ENCODE measurements at regions not wholly inside any gene's neighbourhood (a gene's known extent, or its start where the extent isn't known, plus 50 kb on each side); places are given as distances from the start of the nearest gene placed in this dataset.
"Not testable (repeated sequence)": the region's sequence is repeated elsewhere in the genome, so short reads cannot be mapped to it uniquely, and the experiment has no call there.

- no peaks in the 10 kb centered on the region for H4K20me1 ChIP-seq
- no peak overlapping the region for H3K4me3 ChIP-seq
- no peaks in the 10 kb centered on the region for H3K27me3 ChIP-seq
- no peak overlapping the region for H3K9ac ChIP-seq
- no peaks in the 10 kb centered on the region for H3K36me3 ChIP-seq
- no peak overlapping the region for H3K4me2 ChIP-seq
- H3K4me1 ChIP-seq = no peaks in the 10 kb centered on the region
- H3K9me3 ChIP-seq (replicated peaks in 1 of 11) = no peaks in the 10 kb centered on the region
- no peak overlapping the region for H3K27ac ChIP-seq
- no peak for TF ChIP-seq Cebpa-rat (IDR thresholded peaks at IDR 0.05)
These were observed 335.3 kb upstream of the KAZN start for GRCh38 chr1:14263225-14263624.

- H3K4me3 ChIP-seq = no peak overlapping the region
- no peaks in the 10 kb centered on the region for H3K9me3 ChIP-seq (replicated peaks in 1 of 11)
- no peak overlapping the region for H3K9ac ChIP-seq
- no peaks in the 10 kb centered on the region for H3K4me1 ChIP-seq
- no peak for TF ChIP-seq Cebpa-rat (IDR thresholded peaks at IDR 0.05)
- no peak overlapping the region for H3K27ac ChIP-seq
- H3K4me2 ChIP-seq = no peak overlapping the region
- H3K36me3 ChIP-seq = no peaks in the 10 kb centered on the region
- no peaks in the 10 kb centered on the region for H4K20me1 ChIP-seq
- H3K27me3 ChIP-seq = no peaks in the 10 kb centered on the region
These were observed 334.8 kb upstream of the KAZN start for GRCh38 chr1:14263671-14264070.

GRCh38 chr1:14265495-14265894 is 333.0 kb upstream of the KAZN start:
- Histone ChIP-seq H3K27ac (no peak overlapping the region), H4K20me1 (no peaks in the 10 kb centered on the region), H3K4me1 (no peaks in the 10 kb centered on the region), H3K36me3 (no peaks in the 10 kb centered on the region), H3K4me3 (no peak overlapping the region), H3K4me2 (no peak overlapping the region), H3K9ac (no peak overlapping the region), H3K27me3 (no peaks in the 10 kb centered on the region), H3K9me3 (replicated peaks in 1 of 11) (no peaks in the 10 kb centered on the region)
- TF ChIP-seq Cebpa-rat (IDR thresholded peaks at IDR 0.05) = no peak

GRCh38 chr1:14267991-14268390 is 330.5 kb upstream of the KAZN start:
- Histone ChIP-seq H3K4me3 (no peak overlapping the region), H3K4me2 (no peak overlapping the region), H3K4me1 (no peaks in the 10 kb centered on the region), H3K27ac (no peak overlapping the region), H3K9ac (no peak overlapping the region), H3K27me3 (no peaks in the 10 kb centered on the region), H4K20me1 (no peaks in the 10 kb centered on the region), H3K36me3 (no peaks in the 10 kb centered on the region), H3K9me3 (replicated peaks in 1 of 11) (peaks cover 0 to 10% (median 7%) of the 10 kb centered on the region in 11 experiments; a peak in 11 of 22 replicates)
- no peak for TF ChIP-seq Cebpa-rat (IDR thresholded peaks at IDR 0.05)

- no peak overlapping the region for H3K9ac ChIP-seq
- no peaks in the 10 kb centered on the region for H3K27me3 ChIP-seq
- H3K4me3 ChIP-seq = no peak overlapping the region
- no peak overlapping the region for H3K4me2 ChIP-seq
- TF ChIP-seq Cebpa-rat (IDR thresholded peaks at IDR 0.05) = no peak
- no peaks in the 10 kb centered on the region for H4K20me1 ChIP-seq
- no peak overlapping the region for H3K27ac ChIP-seq
- H3K4me1 ChIP-seq = no peaks in the 10 kb centered on the region
- no peaks in the 10 kb centered on the region for H3K36me3 ChIP-seq
- H3K9me3 ChIP-seq (replicated peaks in 1 of 11) = peaks cover 0 to 10% (median 7%) of the 10 kb centered on the region in 11 experiments; a peak in 11 of 22 replicates
These were observed 327.7 kb upstream of the KAZN start for GRCh38 chr1:14270821-14271220.

GRCh38 chr1:14273811-14274210 is 324.7 kb upstream of the KAZN start:
- TF ChIP-seq Cebpa-rat (IDR thresholded peaks at IDR 0.05) = no peak

GRCh38 chr1:14279891-14280290 is 318.6 kb upstream of the KAZN start:
- not testable (repeated sequence) for H3K4me3 ChIP-seq; H3K9ac ChIP-seq; H3K4me2 ChIP-seq; H4K20me1 ChIP-seq; H3K4me1 ChIP-seq; H3K27me3 ChIP-seq; H3K36me3 ChIP-seq; H3K9me3 ChIP-seq (replicated peaks in 1 of 11); H3K27ac ChIP-seq

More at GRCh38 chr1:14273811-14274210, 324.7 kb upstream of the KAZN start:
- Histone ChIP-seq H3K9ac (no peak overlapping the region), H3K4me3 (no peak overlapping the region), H3K4me2 (no peak overlapping the region), H3K9me3 (replicated peaks in 1 of 11) (peaks cover 0 to 10% (median 7%) of the 10 kb centered on the region in 11 experiments; a peak in 11 of 22 replicates), H3K27me3 (no peaks in the 10 kb centered on the region), H3K27ac (no peak overlapping the region), H3K4me1 (no peaks in the 10 kb centered on the region), H4K20me1 (no peaks in the 10 kb centered on the region), H3K36me3 (no peaks in the 10 kb centered on the region)

- Histone ChIP-seq H3K27me3 (no peaks in the 10 kb centered on the region), H3K27ac (no peak overlapping the region)
- no peak for TF ChIP-seq Cebpa-rat (IDR thresholded peaks at IDR 0.05)
These were observed 317.6 kb upstream of the KAZN start for GRCh38 chr1:14280909-14281308.

GRCh38 chr1:14281412-14281811 is 317.1 kb upstream of the KAZN start:
- Histone ChIP-seq H3K36me3 (no peaks in the 10 kb centered on the region), H3K27ac (no peak overlapping the region), H3K4me3 (no peak overlapping the region), H4K20me1 (no peaks in the 10 kb centered on the region), H3K4me1 (no peaks in the 10 kb centered on the region), H3K27me3 (no peaks in the 10 kb centered on the region), H3K9me3 (replicated peaks in 1 of 11) (0 out of 22 replicates have a peak, but pooled peaks cover 0 to 6% (median 0%) of the 10 kb centered on the region in 11 experiments), H3K4me2 (no peak overlapping the region), H3K9ac (no peak overlapping the region)
- no peak for TF ChIP-seq Cebpa-rat (IDR thresholded peaks at IDR 0.05)

More at GRCh38 chr1:14280909-14281308, 317.6 kb upstream of the KAZN start:
- H3K9me3 ChIP-seq (replicated peaks in 1 of 11) = 0 out of 22 replicates have a peak, but pooled peaks cover 0 to 1% (median 0%) of the 10 kb centered on the region in 11 experiments
- no peaks in the 10 kb centered on the region for H4K20me1 ChIP-seq
- H3K4me3 ChIP-seq = no peak overlapping the region
- no peak overlapping the region for H3K9ac ChIP-seq
- no peaks in the 10 kb centered on the region for H3K36me3 ChIP-seq
- H3K4me1 ChIP-seq = no peaks in the 10 kb centered on the region
- H3K4me2 ChIP-seq = no peak overlapping the region

- TF ChIP-seq Cebpa-rat (IDR thresholded peaks at IDR 0.05) = no peak
- no peak overlapping the region for H3K27ac ChIP-seq
- H3K4me3 ChIP-seq = no peak overlapping the region
- 0 out of 22 replicates have a peak, but pooled peaks cover 0 to 6% (median 0%) of the 10 kb centered on the region in 11 experiments for H3K9me3 ChIP-seq (replicated peaks in 1 of 11)
- no peaks in the 10 kb centered on the region for H3K27me3 ChIP-seq
- no peaks in the 10 kb centered on the region for H3K36me3 ChIP-seq
- no peaks in the 10 kb centered on the region for H4K20me1 ChIP-seq
- H3K9ac ChIP-seq = no peak overlapping the region
- H3K4me1 ChIP-seq = no peaks in the 10 kb centered on the region
- H3K4me2 ChIP-seq = no peak overlapping the region
These were observed 315.8 kb upstream of the KAZN start for GRCh38 chr1:14282707-14283106.

Data from BLaER1 treated with 17β-estradiol and CSF1 and Interleukin-3, amounts not matched to agents 10 nM and 100 nM (cell line).